GM12874 (cell line): ENCODE measurements at regions not wholly inside any gene's neighbourhood (a gene's known extent, or its start where the extent isn't known, plus 50 kb on each side); places are given as distances from the start of the nearest gene placed in this dataset.

Experiments
- TF ChIP-seq, protein P1 (sequence below): IDR thresholded peaks from 2 replicates; pipeline ENCODE4 v1.5.1; 2011; ENCODE audit warnings: low read depth, mild to moderate bottlenecking, control low read depth, low read length, moderate library complexity; ENCODE audit not compliant: insufficient read depth

GRCh38 chr5:74069741-74070140, 443.7 kb downstream of the ARHGEF28 start:
- TF ChIP-seq, protein P1, sequence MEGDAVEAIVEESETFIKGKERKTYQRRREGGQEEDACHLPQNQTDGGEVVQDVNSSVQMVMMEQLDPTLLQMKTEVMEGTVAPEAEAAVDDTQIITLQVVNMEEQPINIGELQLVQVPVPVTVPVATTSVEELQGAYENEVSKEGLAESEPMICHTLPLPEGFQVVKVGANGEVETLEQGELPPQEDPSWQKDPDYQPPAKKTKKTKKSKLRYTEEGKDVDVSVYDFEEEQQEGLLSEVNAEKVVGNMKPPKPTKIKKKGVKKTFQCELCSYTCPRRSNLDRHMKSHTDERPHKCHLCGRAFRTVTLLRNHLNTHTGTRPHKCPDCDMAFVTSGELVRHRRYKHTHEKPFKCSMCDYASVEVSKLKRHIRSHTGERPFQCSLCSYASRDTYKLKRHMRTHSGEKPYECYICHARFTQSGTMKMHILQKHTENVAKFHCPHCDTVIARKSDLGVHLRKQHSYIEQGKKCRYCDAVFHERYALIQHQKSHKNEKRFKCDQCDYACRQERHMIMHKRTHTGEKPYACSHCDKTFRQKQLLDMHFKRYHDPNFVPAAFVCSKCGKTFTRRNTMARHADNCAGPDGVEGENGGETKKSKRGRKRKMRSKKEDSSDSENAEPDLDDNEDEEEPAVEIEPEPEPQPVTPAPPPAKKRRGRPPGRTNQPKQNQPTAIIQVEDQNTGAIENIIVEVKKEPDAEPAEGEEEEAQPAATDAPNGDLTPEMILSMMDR = no peak

GRCh38 chr5:74067748-74068541, 441.9 kb downstream of the ARHGEF28 start:
- TF ChIP-seq, protein P1 = no peak

- TF ChIP-seq, protein P1 = no peak
These were observed 438.9 kb downstream of the ARHGEF28 start for GRCh38 chr5:74064911-74065310.

GRCh38 chr5:74064225-74064624, 438.2 kb downstream of the ARHGEF28 start:
- TF ChIP-seq, protein P1 = no peak

- TF ChIP-seq, protein P1 = no peak
These were observed 437.8 kb downstream of the ARHGEF28 start for GRCh38 chr5:74063821-74064220.

DNA sequence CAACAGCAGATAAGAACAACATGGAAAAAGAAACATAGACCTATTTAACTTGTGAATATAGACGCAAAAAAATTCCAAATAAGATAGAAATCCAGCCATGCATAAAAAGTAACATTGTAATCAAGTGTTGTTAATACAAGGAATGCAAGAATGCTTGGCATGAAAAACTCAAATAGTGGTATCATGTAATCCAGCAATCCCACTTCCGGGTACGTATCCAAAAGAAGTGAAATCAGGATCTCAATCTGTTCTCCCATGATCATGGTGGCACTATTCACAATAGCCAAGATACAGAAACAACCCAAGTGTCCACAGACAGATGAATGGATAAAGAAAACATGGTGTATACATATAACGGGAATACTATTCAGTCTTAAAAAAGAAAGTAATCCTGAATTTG, 437.4 kb downstream of the ARHGEF28 start:
- TF ChIP-seq, protein P1 = no peak

GRCh38 chr5:74061292-74061691, 435.3 kb downstream of the ARHGEF28 start:
- TF ChIP-seq, protein P1 = no peak
